Neuronal stem cell (in vitro differentiated cells): ENCODE measurements at regions not wholly inside any gene's neighbourhood (a gene's known extent, or its start where the extent isn't known, plus 50 kb on each side); places are given as distances from the start of the nearest gene placed in this dataset.
A peak's percentile ranks its signal among the peaks of the same experiment; 100 is the strongest.

Source experiments
- DNase-seq: peaks from one replicate; pipeline ENCODE4 v3.0.0-alpha.2; 2013; ENCODE audit warnings: low spot score
- H2AFZ ChIP-seq: one replicate; pipeline ENCODE4 v1.6.1; 2013; ENCODE audit warnings: mild to moderate bottlenecking, low read length, inconsistent platforms
- H2AK5ac ChIP-seq: 2 replicates; pipeline ENCODE4 v1.6.1; 2013; ENCODE audit warnings: low read depth, mild to moderate bottlenecking, inconsistent platforms, low read length, moderate library complexity, mixed read lengths
- H2BK120ac ChIP-seq: 2 replicates; pipeline ENCODE4 v1.6.1; 2013; ENCODE audit warnings: low read depth, mild to moderate bottlenecking, inconsistent platforms, low read length, moderate library complexity, mixed read lengths
- H2BK12ac ChIP-seq: one replicate; pipeline ENCODE4 v1.6.1; 2013; ENCODE audit warnings: low read length, inconsistent platforms
- H2BK15ac ChIP-seq: 2 replicates; pipeline ENCODE4 v1.6.1; 2013; ENCODE audit warnings: mild to moderate bottlenecking, low read length, inconsistent platforms, mixed read lengths
- H2BK5ac ChIP-seq: one replicate; pipeline ENCODE4 v1.6.1; 2013; ENCODE audit warnings: inconsistent platforms, mild to moderate bottlenecking, low read length, moderate library complexity
- H3K14ac ChIP-seq: one replicate; pipeline ENCODE4 v1.6.1; 2013; ENCODE audit warnings: low read length, inconsistent platforms
- H3K18ac ChIP-seq: 2 replicates; pipeline ENCODE4 v1.6.1; 2013; ENCODE audit warnings: low read length, inconsistent platforms
- H3K23ac ChIP-seq: 2 replicates; pipeline ENCODE4 v1.6.1; 2013; ENCODE audit warnings: low read depth, mild to moderate bottlenecking, mixed read lengths, low read length, inconsistent platforms; ENCODE audit not compliant: poor library complexity
- H3K27ac ChIP-seq: replicated peaks from 3 replicates; pipeline ENCODE4 v1.5.1; 2013; ENCODE audit warnings: low read length, inconsistent platforms
- H3K27me3 ChIP-seq, 3 experiments: 2 replicates each; pipeline ENCODE4 v1.6.1; 2013; ENCODE audit warnings: low read length in 3 of 3, mild to moderate bottlenecking in 2 of 3, inconsistent platforms in 1 of 3, low read depth in 1 of 3, mixed read lengths in 1 of 3, moderate library complexity in 1 of 3; ENCODE audit not compliant: control insufficient read depth in 3 of 3, insufficient read depth in 3 of 3
- H3K36me3 ChIP-seq, 2 donors: replicated peaks in 1 of 2; 2 replicates each; pipeline ENCODE4 v1.6.1; 2013; ENCODE audit warnings: low read length in 2 of 2; ENCODE audit not compliant: control insufficient read depth in 2 of 2, insufficient read depth in 2 of 2
- H3K4ac ChIP-seq: 2 replicates; pipeline ENCODE4 v1.6.1; 2013; ENCODE audit warnings: inconsistent platforms, mild to moderate bottlenecking, low read length, moderate library complexity
- H3K4me1 ChIP-seq, 2 donors: 1 replicate in 1 of 2; 2 replicates in 1 of 2; pipeline ENCODE4 v1.6.1; 2013; ENCODE audit warnings: low read length in 2 of 2, low read depth in 1 of 2; ENCODE audit not compliant: control insufficient read depth in 2 of 2, insufficient read depth in 1 of 2
- H3K4me2 ChIP-seq: one replicate; pipeline ENCODE4 v1.6.1; 2013; ENCODE audit warnings: mild to moderate bottlenecking, low read length, inconsistent platforms; ENCODE audit not compliant: insufficient read depth, poor library complexity, severe bottlenecking
- H3K4me3 ChIP-seq, 2 donors: 2 replicates each; pipeline ENCODE4 v1.5.1; 2013; ENCODE audit warnings: low read length in 2 of 2, mild to moderate bottlenecking in 2 of 2, inconsistent platforms in 1 of 2, moderate library complexity in 1 of 2
- H3K79me1 ChIP-seq: one replicate; pipeline ENCODE4 v1.6.1; 2013; ENCODE audit warnings: low read depth, mild to moderate bottlenecking, inconsistent platforms, low read length, moderate library complexity
- H3K9ac ChIP-seq: one replicate; pipeline ENCODE4 v1.6.1; 2013; ENCODE audit warnings: mild to moderate bottlenecking, low read depth, low read length, inconsistent platforms; ENCODE audit not compliant: poor library complexity
- H3K9me3 ChIP-seq, 2 donors: replicated peaks in 1 of 2; 2 replicates each; pipeline versions ENCODE3 to v1.6.1; 2013; ENCODE audit warnings: low read length in 2 of 2, mild to moderate bottlenecking in 2 of 2, inconsistent platforms in 1 of 2, low read depth in 1 of 2, mixed read lengths in 1 of 2, moderate library complexity in 1 of 2; ENCODE audit not compliant: control insufficient read depth in 2 of 2, insufficient read depth in 1 of 2
- H4K8ac ChIP-seq: one replicate; pipeline ENCODE4 v1.6.1; 2013; ENCODE audit warnings: low read depth, mild to moderate bottlenecking, inconsistent platforms, low read length, moderate library complexity
- H4K91ac ChIP-seq: one replicate; pipeline ENCODE4 v1.6.1; 2013; ENCODE audit warnings: low read length, low read depth, mild to moderate bottlenecking, inconsistent platforms; ENCODE audit not compliant: poor library complexity
- WGBS, 2 donors: extraction: QIAGEN DNeasy Blood & Tissue Kit; methylation state at CpG; one replicate each; pipeline ENCODE4 v1.1.7; 2013; ENCODE audit warnings: missing lambda C conversion rate in 2 of 2, mixed read lengths in 1 of 2; ENCODE audit not compliant: insufficient read length in 2 of 2, insufficient replicate concordance in 1 of 2; ENCODE audit errors: extremely low coverage in 2 of 2; 5-methylcytosine and 5-hydroxymethylcytosine counted together

DNA sequence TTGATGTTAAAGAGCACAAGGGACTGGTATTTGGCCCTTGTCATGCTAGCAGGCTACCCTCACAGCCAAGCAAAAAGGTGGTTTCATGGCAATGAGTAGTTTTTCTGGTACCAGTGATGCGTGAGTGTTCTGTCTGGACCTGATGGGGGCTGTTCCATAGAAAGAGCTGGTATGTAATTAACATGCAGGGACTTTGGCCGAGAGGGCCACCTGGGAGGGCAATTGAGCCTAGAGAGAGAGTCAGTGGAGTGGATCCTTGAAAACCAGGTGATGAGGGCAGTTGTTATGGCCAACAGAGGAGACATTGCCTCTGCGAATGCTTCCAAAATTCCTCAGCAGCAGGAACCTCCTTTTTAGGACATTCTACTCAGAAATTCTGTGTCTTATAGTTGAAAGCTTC, 383.3 kb downstream of the PSAT1 start:
- H3K27me3 ChIP-seq = no peaks in the 10 kb centered on the region
- H4K8ac ChIP-seq = no peak overlapping the region
- no peak overlapping the region for H2AK5ac ChIP-seq
- H2AFZ ChIP-seq = no peak overlapping the region
- H3K36me3 ChIP-seq = no peaks in the 10 kb centered on the region
- no peak overlapping the region for H3K23ac ChIP-seq
- no peak overlapping the region for H3K4me2 ChIP-seq
- no peaks in the 10 kb centered on the region for H3K79me1 ChIP-seq
- peaks cover 0 to 5% of the 10 kb centered on the region in 2 donors for H3K4me1 ChIP-seq
- no peak overlapping the region for H2BK120ac ChIP-seq
- H2BK15ac ChIP-seq = no peak overlapping the region
- H3K18ac ChIP-seq = no peak overlapping the region
- H2BK12ac ChIP-seq = no peak overlapping the region
- H4K91ac ChIP-seq = no peak overlapping the region
- H3K9me3 ChIP-seq = no peaks in the 10 kb centered on the region
- no peak overlapping the region for H3K4me3 ChIP-seq
- no peak overlapping the region for H3K27ac ChIP-seq
- H3K14ac ChIP-seq = no peak overlapping the region
- WGBS, 2 donors = no CpG with 5 or more reads among the region's 3 CpGs
- H3K4ac ChIP-seq = no peak overlapping the region
- H3K9ac ChIP-seq = no peak overlapping the region
- DNase-seq = no peak
- H2BK5ac ChIP-seq = no peak overlapping the region

DNA sequence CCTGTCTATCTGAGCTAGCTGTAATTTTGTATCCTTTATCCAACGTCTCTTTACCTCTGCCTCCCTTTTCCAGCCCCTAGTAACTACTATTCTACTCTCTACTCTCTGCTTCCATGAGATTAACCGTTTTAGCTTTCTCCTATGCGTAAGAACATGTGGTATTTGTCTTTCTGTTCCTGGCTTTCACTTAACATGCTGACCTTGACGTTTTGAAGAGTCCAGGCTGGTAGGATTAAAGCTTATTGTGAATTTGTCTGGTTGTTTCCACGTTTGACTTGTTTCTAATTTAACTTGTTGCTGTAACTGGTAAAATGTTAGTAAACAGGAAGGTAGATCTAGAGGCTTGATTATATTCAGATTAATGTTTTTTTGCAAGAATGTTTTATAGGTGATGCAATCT, 385.3 kb downstream of the PSAT1 start:
- H3K27me3 ChIP-seq = no peaks in the 10 kb centered on the region
- H2AFZ ChIP-seq = peak overlapping the region; percentile 53
- no CpG with 5 or more reads among the region's 5 CpGs for WGBS, 2 donors
- H3K23ac ChIP-seq = no peak overlapping the region
- no peak overlapping the region for H3K4me2 ChIP-seq
- H2BK12ac ChIP-seq = no peak overlapping the region
- no peak overlapping the region for H3K4me3 ChIP-seq
- H3K9ac ChIP-seq = no peak overlapping the region
- no peak overlapping the region for H2BK15ac ChIP-seq
- no peak overlapping the region for H2BK120ac ChIP-seq
- no peak overlapping the region for H2BK5ac ChIP-seq
- no peak overlapping the region for H4K91ac ChIP-seq
- no peak overlapping the region for H3K27ac ChIP-seq
- H3K4me1 ChIP-seq = peaks cover 5 to 11% of the 10 kb centered on the region in 2 donors
- H3K4ac ChIP-seq = no peak overlapping the region
- H3K14ac ChIP-seq = no peak overlapping the region
- no peak overlapping the region for H2AK5ac ChIP-seq
- peaks cover 0 to 2% of the 10 kb centered on the region in 2 donors for H3K9me3 ChIP-seq
- H3K79me1 ChIP-seq = no peaks in the 10 kb centered on the region
- no peaks in the 10 kb centered on the region for H3K36me3 ChIP-seq
- H3K18ac ChIP-seq = no peak overlapping the region
- no peak for DNase-seq
- no peak overlapping the region for H4K8ac ChIP-seq

DNA sequence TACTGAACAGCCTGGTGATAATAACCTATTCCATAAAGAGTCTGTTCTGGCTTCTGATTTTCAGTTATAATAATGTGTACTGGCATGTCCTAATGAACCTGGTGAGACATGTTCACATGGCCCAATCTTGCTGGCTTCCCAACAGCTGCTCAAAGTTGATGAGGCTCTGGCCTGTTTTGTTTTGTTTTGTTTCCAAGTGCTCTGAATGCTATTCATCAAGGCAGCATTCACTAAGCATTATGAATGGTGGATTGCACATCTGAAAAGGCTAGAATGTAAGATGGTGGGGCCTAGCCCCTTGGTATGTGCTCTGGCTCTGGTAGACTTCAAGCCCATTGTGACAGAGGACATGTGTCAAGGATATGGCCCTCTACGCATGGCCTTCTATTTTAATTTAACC, 388.5 kb downstream of the PSAT1 start:
- Histone ChIP-seq H3K9ac (no peak overlapping the region), H4K91ac (no peak overlapping the region), H3K79me1 (no peaks in the 10 kb centered on the region), H3K27me3 (no peaks in the 10 kb centered on the region), H3K23ac (no peak overlapping the region), H3K4me1 (peaks cover 5 to 11% of the 10 kb centered on the region in 2 donors), H2BK5ac (no peak overlapping the region), H3K4me3 (no peak overlapping the region), H2BK12ac (no peak overlapping the region), H3K36me3 (no peaks in the 10 kb centered on the region), H2BK15ac (no peak overlapping the region), H3K4ac (no peak overlapping the region), H2AFZ (peak overlapping the region; percentile 42), H3K4me2 (no peak overlapping the region), H3K9me3 (peaks cover 0 to 2% of the 10 kb centered on the region in 2 donors), H4K8ac (no peak overlapping the region), H3K27ac (peak overlapping the region; percentile 73), H2AK5ac (no peak overlapping the region), H2BK120ac (no peak overlapping the region), H3K14ac (no peak overlapping the region), H3K18ac (no peak overlapping the region)
- peak; percentile 58 for DNase-seq
- no CpG with 5 or more reads among the region's 1 CpG for WGBS, 2 donors

DNA sequence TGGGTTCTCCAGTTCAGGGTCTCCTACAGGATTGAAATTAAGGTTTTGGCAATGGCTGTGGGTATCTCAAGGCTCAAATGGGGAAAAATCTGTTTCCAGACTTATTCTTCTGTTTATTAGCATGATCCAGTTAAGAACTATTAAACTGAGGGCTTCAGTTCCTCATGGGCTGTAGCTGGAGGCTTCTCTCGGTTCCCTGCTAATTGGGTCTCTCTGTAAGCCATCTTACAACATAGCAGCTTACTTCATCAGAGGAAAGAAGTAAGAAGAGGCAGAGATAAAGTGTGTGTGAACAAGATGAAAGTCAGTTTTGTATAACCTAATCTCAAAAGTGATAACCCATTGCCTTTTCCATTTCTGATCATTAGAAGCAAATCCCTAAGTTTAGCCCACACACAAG, 391.9 kb downstream of the PSAT1 start:
- no peak overlapping the region for H2AK5ac ChIP-seq
- no peaks in the 10 kb centered on the region for H3K79me1 ChIP-seq
- H3K14ac ChIP-seq = no peak overlapping the region
- no peak overlapping the region for H4K8ac ChIP-seq
- no peak overlapping the region for H2AFZ ChIP-seq
- no peak overlapping the region for H2BK120ac ChIP-seq
- DNase-seq = no peak
- H3K36me3 ChIP-seq = no peaks in the 10 kb centered on the region
- WGBS, 2 donors = no CpG with 5 or more reads among the region's 1 CpG
- H2BK5ac ChIP-seq = no peak overlapping the region
- no peak overlapping the region for H3K4ac ChIP-seq
- H3K4me1 ChIP-seq = peaks cover 6 to 8% of the 10 kb centered on the region in 2 donors
- no peak overlapping the region for H3K23ac ChIP-seq
- H3K27ac ChIP-seq = no peak overlapping the region
- H3K18ac ChIP-seq = no peak overlapping the region
- H3K27me3 ChIP-seq = no peaks in the 10 kb centered on the region
- no peak overlapping the region for H3K4me3 ChIP-seq
- no peak overlapping the region for H2BK15ac ChIP-seq
- no peak overlapping the region for H3K9ac ChIP-seq
- peaks cover 0 to 2% of the 10 kb centered on the region in 2 donors for H3K9me3 ChIP-seq
- no peak overlapping the region for H4K91ac ChIP-seq
- no peak overlapping the region for H2BK12ac ChIP-seq
- H3K4me2 ChIP-seq = no peak overlapping the region
